ENCODE measurements at regions not wholly inside any gene's neighbourhood (a gene's known extent, or its start where the extent isn't known, plus 50 kb on each side); places are given as distances from the start of the nearest gene placed in this dataset.
A peak's percentile ranks its signal among the peaks of the same experiment; 100 is the strongest.

DNA sequence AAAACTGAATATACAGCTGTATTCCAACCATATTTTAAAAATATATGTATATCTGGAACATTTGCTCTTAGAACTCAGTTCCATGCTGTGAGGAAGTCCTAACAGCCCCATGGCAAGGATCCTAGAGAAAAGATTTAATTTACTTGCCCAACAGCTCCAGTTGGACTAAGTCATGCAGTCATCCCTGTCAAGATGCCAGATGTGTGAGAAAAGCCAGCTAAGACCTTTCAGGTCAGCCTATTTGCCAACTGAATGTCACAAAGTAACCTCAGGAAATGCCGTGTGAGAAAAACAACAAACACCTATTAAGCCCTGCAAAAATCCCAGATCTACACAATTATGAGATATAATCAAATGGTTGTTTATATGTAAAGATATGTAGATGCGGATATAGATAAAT is 416.3 kb downstream of the NR2F1-AS1 start:
- Mint-ChIP-seq H3K4me3 (no peak overlapping the region), H3K27me3 (ENCODE audit: low read depth) (peaks cover 1% of the 10 kb centered on the region; the same call in 1 of the 2 replicates), H3K4me1 (peaks cover 12% of the 10 kb centered on the region), H3K9me3 (peaks cover 15% of the 10 kb centered on the region; the same call in 1 of the 2 replicates), H3K27ac (no peak overlapping the region), H3K36me3 (no peaks in the 10 kb centered on the region)
- CTCF ChIA-PET, result no interaction called here
- DNase-seq (ENCODE audit: low spot score), result no peak
- TF ChIP-seq ESRRA (CRISPR knock-in tag; IDR thresholded peaks at IDR 0.05; ENCODE audit: borderline replicate concordance) (no peak), NR1H2 (CRISPR knock-in tag; IDR thresholded peaks at IDR 0.05) (no peak), TCF7 (CRISPR knock-in tag; IDR thresholded peaks at IDR 0.05; ENCODE audit: low read depth) (no peak), GRHL2 (CRISPR knock-in tag; IDR thresholded peaks at IDR 0.05; ENCODE audit: insufficient replicate concordance, severe bottlenecking) (no peak)
- TF ChIP-seq, protein P1, sequence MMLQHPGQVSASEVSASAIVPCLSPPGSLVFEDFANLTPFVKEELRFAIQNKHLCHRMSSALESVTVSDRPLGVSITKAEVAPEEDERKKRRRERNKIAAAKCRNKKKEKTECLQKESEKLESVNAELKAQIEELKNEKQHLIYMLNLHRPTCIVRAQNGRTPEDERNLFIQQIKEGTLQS (CRISPR knock-in tag; conservative IDR thresholded peaks at IDR 0.05), result no peak
- no peak for ATAC-seq
- POLR2A ChIA-PET, result no interaction called here

DNA sequence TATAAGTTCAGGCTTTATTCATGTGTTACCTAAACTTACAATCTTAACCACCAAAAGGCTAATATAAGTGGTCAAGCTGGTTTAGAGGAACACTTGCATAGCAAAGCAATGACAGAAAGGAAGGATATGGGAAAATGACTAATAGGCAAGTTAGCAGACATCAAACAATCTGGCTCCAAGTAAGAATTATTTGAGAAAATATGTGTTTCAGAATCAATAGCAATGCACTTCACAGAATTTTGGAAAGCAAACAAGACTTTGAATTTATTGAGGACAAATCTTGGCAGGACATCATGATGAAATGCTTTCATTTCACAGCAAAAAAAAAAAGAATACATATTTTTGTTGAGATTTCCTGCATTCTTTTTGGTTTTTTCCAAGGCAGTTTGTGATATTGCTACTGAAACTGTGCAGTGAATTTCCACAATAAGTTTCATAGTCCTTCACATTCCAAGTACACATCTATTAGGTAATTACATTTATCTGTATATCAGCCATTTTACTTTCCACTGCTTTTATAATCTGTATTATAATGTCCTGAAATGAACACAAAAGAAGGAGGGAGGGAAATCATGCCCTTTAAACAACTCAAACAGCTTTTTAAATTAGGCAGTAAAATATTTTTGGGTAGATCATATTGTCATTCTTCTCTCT is 417.9 kb downstream of the NR2F1-AS1 start:
- H3K4me1 Mint-ChIP-seq, result peaks cover 12% of the 10 kb centered on the region
- POLR2A ChIA-PET, result no interaction called here
- H3K27me3 Mint-ChIP-seq (ENCODE audit: low read depth), result no peaks in the 10 kb centered on the region
- no peak for DNase-seq (ENCODE audit: low spot score)
- TF ChIP-seq NR1H2 (CRISPR knock-in tag; IDR thresholded peaks at IDR 0.05) (no peak), MLX (CRISPR knock-in tag; IDR thresholded peaks at IDR 0.05) (no peak), KAT7 (CRISPR knock-in tag; IDR thresholded peaks at IDR 0.05; ENCODE audit: borderline replicate concordance) (no peak), ZNF671 (CRISPR knock-in tag; IDR thresholded peaks at IDR 0.05) (no peak), TEAD4 (CRISPR knock-in tag; IDR thresholded peaks at IDR 0.05) (no peak), SP1 (CRISPR knock-in tag; conservative IDR thresholded peaks at IDR 0.05) (no peak)
- H3K4me3 Mint-ChIP-seq, result no peak overlapping the region
- CTCF ChIA-PET, result no interaction called here
- H3K36me3 Mint-ChIP-seq, result no peaks in the 10 kb centered on the region
- ATAC-seq, result no peak
- peaks cover 5% of the 10 kb centered on the region; the same call in 1 of the 2 replicates for H3K9me3 Mint-ChIP-seq
- H3K27ac Mint-ChIP-seq, result no peak overlapping the region

GRCh38 chr5:93161661-93162654 is 419.1 kb downstream of the NR2F1-AS1 start:
- ChIA-PET POLR2A (no interaction called here), CTCF (no interaction called here)
- Mint-ChIP-seq H3K4me3 (no peak overlapping the region), H3K27ac (no peak overlapping the region; the same call in 1 of the 2 replicates), H3K9me3 (peaks cover 3% of the 10 kb centered on the region; the same call in 1 of the 2 replicates), H3K36me3 (no peaks in the 10 kb centered on the region), H3K4me1 (peaks cover 12% of the 10 kb centered on the region), H3K27me3 (ENCODE audit: low read depth) (no peaks in the 10 kb centered on the region)
- ATAC-seq, result peak; percentile 70
- no peak for DNase-seq (ENCODE audit: low spot score)
- TF ChIP-seq JUN (CRISPR knock-in tag; IDR thresholded peaks at IDR 0.05) (no peak), GABPB1 (CRISPR knock-in tag; IDR thresholded peaks at IDR 0.05) (no peak), MLX (CRISPR knock-in tag; IDR thresholded peaks at IDR 0.05) (no peak), GRHL2 (CRISPR knock-in tag; IDR thresholded peaks at IDR 0.05; ENCODE audit: insufficient replicate concordance, severe bottlenecking) (no peak), ZNF671 (CRISPR knock-in tag; IDR thresholded peaks at IDR 0.05) (no peak), NR2C2 (CRISPR knock-in tag; IDR thresholded peaks at IDR 0.05) (no peak), NFATC4 (CRISPR knock-in tag; IDR thresholded peaks at IDR 0.05) (no peak), ZNF263 (CRISPR knock-in tag; IDR thresholded peaks at IDR 0.05; ENCODE audit: low read depth) (no peak), OVOL2 (CRISPR knock-in tag; IDR thresholded peaks at IDR 0.05; ENCODE audit: borderline replicate concordance) (no peak), ZNF423 (CRISPR knock-in tag; IDR thresholded peaks at IDR 0.05) (no peak), RORB (CRISPR knock-in tag; IDR thresholded peaks at IDR 0.05) (no peak), MYBL2 (CRISPR knock-in tag; IDR thresholded peaks at IDR 0.05) (no peak), ESRRA (CRISPR knock-in tag; IDR thresholded peaks at IDR 0.05; ENCODE audit: borderline replicate concordance) (no peak), CREB1 (CRISPR knock-in tag; IDR thresholded peaks at IDR 0.05) (no peak), STAT6 (CRISPR knock-in tag; conservative IDR thresholded peaks at IDR 0.05; ENCODE audit: low read depth) (no peak), GTF2I (CRISPR knock-in tag; conservative IDR thresholded peaks at IDR 0.05) (no peak), ETV6 (CRISPR knock-in tag; IDR thresholded peaks at IDR 0.05) (no peak), ZNF396 (CRISPR knock-in tag; IDR thresholded peaks at IDR 0.05; ENCODE audit: borderline replicate concordance) (no peak)
- TF ChIP-seq, protein P2, sequence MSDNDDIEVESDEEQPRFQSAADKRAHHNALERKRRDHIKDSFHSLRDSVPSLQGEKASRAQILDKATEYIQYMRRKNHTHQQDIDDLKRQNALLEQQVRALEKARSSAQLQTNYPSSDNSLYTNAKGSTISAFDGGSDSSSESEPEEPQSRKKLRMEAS (CRISPR knock-in tag; IDR thresholded peaks at IDR 0.05), result no peak
